ENCODE measurements at regions not wholly inside any gene's neighbourhood (a gene's known extent, or its start where the extent isn't known, plus 50 kb on each side); places are given as distances from the start of the nearest gene placed in this dataset.

DNA sequence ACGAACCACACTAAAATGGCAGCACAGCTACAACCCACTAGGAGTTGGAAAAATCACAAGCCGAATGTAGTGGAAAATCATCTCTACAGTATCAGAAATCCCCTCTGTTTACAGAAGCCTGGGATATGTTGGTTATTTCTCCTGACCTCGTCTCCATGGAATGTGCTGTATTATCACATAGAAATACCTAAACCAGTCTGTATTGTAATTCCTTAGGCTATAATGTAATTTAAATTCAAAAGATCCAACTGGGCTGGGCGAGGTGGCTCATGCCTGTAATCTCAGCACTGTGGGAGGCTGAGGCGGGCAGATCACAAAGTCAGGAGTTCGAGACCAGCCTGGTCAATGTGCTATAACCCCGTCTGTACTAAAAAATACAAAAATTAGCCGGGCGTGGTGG is 244.8 kb upstream of the MPDZ start:
- Mint-ChIP-seq H3K9me3 (peaks cover 8% of the 10 kb centered on the region), H3K27me3 (ENCODE audit: insufficient read depth, low read depth) (no peaks in the 10 kb centered on the region), H3K36me3 (no peaks in the 10 kb centered on the region), H3K27ac (no peak overlapping the region), H3K4me3 (no peak overlapping the region), H3K4me1 (peaks cover 3% of the 10 kb centered on the region)
- Histone ChIP-seq H3K27me3 (no peaks in the 10 kb centered on the region), H3K4me1 (peaks cover 6% of the 10 kb centered on the region), H4K20me1 (ENCODE audit: low read depth) (no peaks in the 10 kb centered on the region), H3K9ac (no peak overlapping the region), H3K36me3 (no peaks in the 10 kb centered on the region), H3K79me2 (ENCODE audit: low read depth) (no peaks in the 10 kb centered on the region), H3K4me2 (no peak overlapping the region), H3K27ac (no peak overlapping the region), H3K4me3 (no peak overlapping the region), H2AFZ (replicated peaks) (no peak overlapping the region), H3K9me3 (ENCODE audit: low read depth) (no peaks in the 10 kb centered on the region), H3F3A (ENCODE audit: low read depth) (no peaks in the 10 kb centered on the region)
- TF ChIP-seq, protein P1, sequence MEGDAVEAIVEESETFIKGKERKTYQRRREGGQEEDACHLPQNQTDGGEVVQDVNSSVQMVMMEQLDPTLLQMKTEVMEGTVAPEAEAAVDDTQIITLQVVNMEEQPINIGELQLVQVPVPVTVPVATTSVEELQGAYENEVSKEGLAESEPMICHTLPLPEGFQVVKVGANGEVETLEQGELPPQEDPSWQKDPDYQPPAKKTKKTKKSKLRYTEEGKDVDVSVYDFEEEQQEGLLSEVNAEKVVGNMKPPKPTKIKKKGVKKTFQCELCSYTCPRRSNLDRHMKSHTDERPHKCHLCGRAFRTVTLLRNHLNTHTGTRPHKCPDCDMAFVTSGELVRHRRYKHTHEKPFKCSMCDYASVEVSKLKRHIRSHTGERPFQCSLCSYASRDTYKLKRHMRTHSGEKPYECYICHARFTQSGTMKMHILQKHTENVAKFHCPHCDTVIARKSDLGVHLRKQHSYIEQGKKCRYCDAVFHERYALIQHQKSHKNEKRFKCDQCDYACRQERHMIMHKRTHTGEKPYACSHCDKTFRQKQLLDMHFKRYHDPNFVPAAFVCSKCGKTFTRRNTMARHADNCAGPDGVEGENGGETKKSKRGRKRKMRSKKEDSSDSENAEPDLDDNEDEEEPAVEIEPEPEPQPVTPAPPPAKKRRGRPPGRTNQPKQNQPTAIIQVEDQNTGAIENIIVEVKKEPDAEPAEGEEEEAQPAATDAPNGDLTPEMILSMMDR (IDR thresholded peaks at IDR 0.05): no peak
- TF ChIP-seq EZH2phosphoT487 (IDR thresholded peaks at IDR 0.05) (no peak), EZH2 (IDR thresholded peaks at IDR 0.05) (no peak)
- DNase-seq (ENCODE audit: low spot score): no peak

DNA sequence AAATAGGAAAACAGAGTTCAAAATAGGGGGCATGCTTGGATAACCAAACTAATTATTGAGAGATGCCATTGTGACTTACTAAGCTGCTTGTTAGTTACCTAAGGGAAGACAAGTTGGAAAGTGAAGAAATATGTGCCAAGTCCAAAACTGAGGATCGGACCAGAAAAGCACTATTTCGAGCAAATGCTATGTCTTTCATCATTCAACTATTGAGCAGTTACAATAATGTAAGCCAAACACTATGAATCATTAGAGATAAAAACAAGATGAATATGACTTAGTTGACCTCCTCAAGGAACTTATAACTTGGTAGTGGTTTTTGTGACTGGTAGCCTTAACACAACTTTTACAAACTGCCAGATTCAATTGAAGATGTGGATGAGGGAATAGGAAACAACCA is 240.6 kb upstream of the MPDZ start:
- no peak overlapping the region for H3K27ac ChIP-seq
- H3K4me3 ChIP-seq: no peak overlapping the region
- H3K27me3 ChIP-seq: no peaks in the 10 kb centered on the region
- Mint-ChIP-seq H3K9me3 (peaks cover 4% of the 10 kb centered on the region), H3K27me3 (ENCODE audit: insufficient read depth, low read depth) (no peaks in the 10 kb centered on the region), H3K4me3 (no peak overlapping the region), H3K36me3 (no peaks in the 10 kb centered on the region), H3K4me1 (peaks cover 3% of the 10 kb centered on the region), H3K27ac (no peak overlapping the region)
- no peaks in the 10 kb centered on the region for H3K9me3 ChIP-seq (ENCODE audit: low read depth)
- no peak for TF ChIP-seq EZH2 (IDR thresholded peaks at IDR 0.05)
- no peak for TF ChIP-seq EZH2phosphoT487 (IDR thresholded peaks at IDR 0.05)
- TF ChIP-seq, protein P1 (IDR thresholded peaks at IDR 0.05): no peak
- H3K4me2 ChIP-seq: no peak overlapping the region
- no peaks in the 10 kb centered on the region for H4K20me1 ChIP-seq (ENCODE audit: low read depth)
- DNase-seq (ENCODE audit: low spot score): no peak
- H3K4me1 ChIP-seq: peaks cover 6% of the 10 kb centered on the region
- no peaks in the 10 kb centered on the region for H3K36me3 ChIP-seq
- no peaks in the 10 kb centered on the region for H3K79me2 ChIP-seq (ENCODE audit: low read depth)
- no peaks in the 10 kb centered on the region for H3F3A ChIP-seq (ENCODE audit: low read depth)
- no peak overlapping the region for H3K9ac ChIP-seq
- no peak overlapping the region for H2AFZ ChIP-seq (replicated peaks)

DNA sequence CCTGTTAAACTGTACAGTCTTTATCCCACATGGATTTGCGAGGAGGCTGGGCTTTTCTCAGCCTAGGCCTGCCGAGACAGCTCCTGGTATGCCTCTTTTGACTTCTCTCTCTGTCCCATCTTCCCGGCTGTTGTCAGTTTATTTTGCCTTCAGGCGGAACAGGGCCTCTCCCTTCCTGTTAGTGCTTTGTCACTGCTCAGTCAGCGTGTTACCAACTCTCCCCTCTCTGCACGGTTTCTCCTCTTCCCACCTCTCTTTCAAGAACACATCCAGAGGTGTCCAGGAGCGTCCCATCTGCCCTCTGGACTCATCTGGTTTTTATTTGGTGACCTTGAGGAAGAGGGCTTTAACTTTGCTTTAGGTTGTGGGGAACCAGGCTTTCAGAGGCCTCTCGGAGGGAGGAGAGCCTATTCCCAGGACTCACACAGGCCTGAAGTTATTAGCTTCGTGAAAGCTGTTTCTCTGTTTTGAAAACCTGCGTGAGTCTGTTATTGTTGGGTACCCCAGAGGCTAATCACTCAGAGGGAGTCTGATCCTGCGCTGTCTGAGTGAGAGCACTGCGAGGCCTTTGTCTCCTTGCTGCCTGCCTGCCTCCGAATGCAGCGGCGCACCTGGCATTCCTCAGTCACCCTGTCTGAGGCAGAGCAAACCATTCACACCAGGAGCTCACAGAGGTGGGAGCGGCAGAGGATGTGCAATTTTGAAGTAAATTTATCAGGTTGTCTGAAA is 234.4 kb upstream of the MPDZ start:
- peak overlapping the region; percentile 97 for H3K27ac Mint-ChIP-seq
- DNase-seq (ENCODE audit: low spot score): peak; percentile 81
- no peaks in the 10 kb centered on the region for H3K36me3 Mint-ChIP-seq
- Histone ChIP-seq H4K20me1 (ENCODE audit: low read depth) (no peaks in the 10 kb centered on the region), H2AFZ (replicated peaks) (peak overlapping the region; percentile 58), H3F3A (ENCODE audit: low read depth) (peaks cover 25% of the 10 kb centered on the region), H3K9me3 (ENCODE audit: low read depth) (no peaks in the 10 kb centered on the region), H3K27me3 (no peaks in the 10 kb centered on the region), H3K36me3 (no peaks in the 10 kb centered on the region), H3K27ac (peak overlapping the region; percentile 85), H3K4me1 (peaks cover 28% of the 10 kb centered on the region), H3K9ac (no peak overlapping the region), H3K79me2 (ENCODE audit: low read depth) (no peaks in the 10 kb centered on the region), H3K4me2 (peak overlapping the region; percentile 52), H3K4me3 (peak overlapping the region; percentile 13)
- peaks cover 4% of the 10 kb centered on the region for H3K9me3 Mint-ChIP-seq
- TF ChIP-seq, protein P1 (IDR thresholded peaks at IDR 0.05): no peak
- TF ChIP-seq EZH2 (IDR thresholded peaks at IDR 0.05): no peak
- TF ChIP-seq EZH2phosphoT487 (IDR thresholded peaks at IDR 0.05): no peak
- H3K4me3 Mint-ChIP-seq: no peak overlapping the region
- no peaks in the 10 kb centered on the region for H3K27me3 Mint-ChIP-seq (ENCODE audit: insufficient read depth, low read depth)
- H3K4me1 Mint-ChIP-seq: peaks cover 24% of the 10 kb centered on the region
